ENCODE measurements at regions not wholly inside any gene's neighbourhood (a gene's known extent, or its start where the extent isn't known, plus 50 kb on each side); places are given as distances from the start of the nearest gene placed in this dataset.

GRCh38 chr9:36492865-36493264 lies 79.8 kb upstream of the MELK start:
- TF ChIP-seq CTCF (IDR thresholded peaks at IDR 0.05; ENCODE audit: insufficient read depth, low read depth, low read length, missing control alignments): no peak
- no peak overlapping the region for H3K4me3 ChIP-seq (ENCODE audit: low read length)
- no peak for DNase-seq (ENCODE audit: low read depth)

DNA sequence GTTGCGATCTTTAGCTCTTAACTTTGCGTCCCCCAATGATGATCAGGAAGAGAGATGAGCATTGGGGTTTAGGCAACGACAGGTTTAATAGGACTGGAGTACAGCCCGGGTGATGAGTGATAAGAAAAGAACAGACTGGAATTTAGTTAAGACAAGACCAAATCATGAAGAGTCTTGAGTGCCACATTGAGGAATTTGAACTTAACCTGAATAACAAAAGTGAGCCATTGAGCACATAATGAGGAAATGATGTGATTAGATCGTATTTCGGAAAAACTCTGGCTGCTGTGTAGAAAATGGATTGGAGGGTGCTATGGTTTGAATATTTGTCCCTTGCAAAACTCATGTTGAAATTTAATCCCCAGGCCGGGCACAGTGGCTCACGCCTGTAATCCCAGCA lies 83.2 kb upstream of the MELK start:
- H3K4me3 ChIP-seq (ENCODE audit: low read length): no peak overlapping the region

DNA sequence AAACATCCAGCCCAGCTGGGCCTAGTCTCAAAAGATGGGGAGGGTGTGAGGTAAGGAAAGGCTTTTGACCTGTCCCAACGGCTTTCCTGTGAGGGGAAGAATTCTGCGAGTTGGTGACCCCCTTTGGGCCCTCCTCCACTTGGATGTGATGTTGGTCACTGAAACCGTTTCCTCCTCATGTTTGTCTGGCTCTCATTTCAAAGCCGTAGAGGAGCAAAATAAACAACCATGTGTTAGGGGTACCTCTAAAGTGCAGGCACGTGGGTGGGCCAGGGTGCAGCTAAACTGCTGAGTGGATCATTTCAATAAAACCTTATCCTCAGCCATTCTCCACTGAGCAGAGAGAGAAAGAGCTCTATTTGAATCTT lies 84.3 kb upstream of the MELK start:
- no peak for TF ChIP-seq CTCF (IDR thresholded peaks at IDR 0.05; ENCODE audit: insufficient read depth, low read depth, low read length, missing control alignments)
- no peak for DNase-seq (ENCODE audit: low read depth)
- peak overlapping the region; percentile 46 for H3K4me3 ChIP-seq (ENCODE audit: low read length)

More for the DNA sequence above, 83.2 kb upstream of the MELK start:
- no peak for TF ChIP-seq CTCF (IDR thresholded peaks at IDR 0.05; ENCODE audit: insufficient read depth, low read depth, low read length, missing control alignments)
- DNase-seq (ENCODE audit: low read depth): no peak

DNA sequence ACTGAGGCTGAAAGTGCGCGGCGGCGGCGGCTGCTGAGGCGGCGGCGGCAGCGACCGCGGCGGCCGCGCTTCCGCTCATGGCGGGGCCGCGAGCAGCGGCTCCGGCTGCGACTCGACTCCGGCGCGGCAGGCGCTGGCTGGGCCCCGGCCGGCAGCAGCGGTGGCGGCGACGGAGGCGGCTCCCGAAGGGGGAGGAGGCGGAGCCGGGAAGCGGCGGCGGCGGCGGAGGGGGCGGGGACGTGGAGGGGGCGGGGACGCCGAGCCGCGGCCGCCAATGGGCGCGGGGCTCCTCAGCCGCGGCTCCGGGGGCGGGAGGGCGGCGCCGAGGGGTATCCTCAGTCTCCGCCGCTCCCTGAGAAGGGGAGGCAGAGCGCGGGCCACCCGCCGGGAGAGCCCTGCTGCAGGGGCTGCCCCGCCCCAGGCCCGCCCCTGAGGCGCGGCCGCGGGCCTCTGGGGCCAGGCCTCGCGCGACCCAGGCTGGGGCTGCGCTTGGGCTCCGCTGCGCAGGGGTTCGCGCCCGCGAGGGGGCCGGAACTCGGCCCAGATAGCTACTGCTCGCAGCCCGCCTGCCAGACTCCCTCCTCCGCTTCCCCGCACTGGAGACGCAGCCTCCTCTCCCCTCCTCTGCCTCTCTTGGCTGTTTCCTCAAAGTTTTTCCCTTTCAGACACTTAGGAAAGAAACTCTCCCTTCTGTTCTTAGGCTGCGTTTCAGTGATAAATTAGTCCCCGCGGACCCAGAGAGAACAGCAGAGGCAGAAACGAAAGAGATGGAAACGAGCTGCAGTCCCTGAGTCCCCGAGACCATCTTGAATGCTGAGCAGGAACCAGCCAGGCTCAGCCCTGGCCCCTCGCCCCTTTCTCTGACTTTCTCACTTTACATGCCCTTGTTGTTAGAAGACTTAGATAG lies 85.0 kb upstream of the MELK start:
- peak overlapping the region; percentile 88 for H3K4me3 ChIP-seq (ENCODE audit: low read length)
- TF ChIP-seq CTCF (IDR thresholded peaks at IDR 0.05; ENCODE audit: insufficient read depth, low read depth, low read length, missing control alignments): no peak
- DNase-seq (ENCODE audit: low read depth): peak; percentile 89

GRCh38 chr9:36486933-36487481 lies 85.7 kb upstream of the MELK start:
- peak overlapping the region; percentile 88 for H3K4me3 ChIP-seq (ENCODE audit: low read length)
- DNase-seq (ENCODE audit: low read depth): no peak

DNA sequence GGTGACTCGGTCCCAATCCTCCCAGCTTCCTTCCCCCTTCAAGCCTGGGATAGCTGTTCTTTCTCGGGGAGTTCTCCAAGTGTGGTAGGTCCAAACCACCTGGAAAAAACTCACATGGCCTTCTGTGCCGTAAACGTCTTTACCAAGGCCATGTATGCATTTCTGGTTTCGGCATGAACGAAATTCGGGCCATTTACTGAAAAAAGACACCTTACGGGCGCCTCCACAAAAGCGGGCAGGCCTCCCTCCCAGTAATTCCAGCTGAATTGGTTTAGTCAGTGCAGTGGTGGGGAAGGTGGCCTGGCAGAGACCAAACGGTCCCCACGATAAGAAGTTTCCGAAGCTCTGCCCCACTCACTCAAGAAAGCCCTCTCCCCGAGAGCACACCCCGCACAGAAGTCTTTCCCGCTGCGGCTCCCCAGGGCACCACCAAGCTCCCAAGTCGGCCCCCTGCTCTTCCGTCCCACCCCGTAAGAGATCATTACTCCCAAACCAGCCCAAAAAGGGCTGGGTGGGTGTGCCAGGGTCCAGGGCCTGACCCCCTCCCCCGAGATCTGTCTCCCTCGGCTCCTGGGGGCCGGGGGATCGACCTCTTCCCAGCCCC lies 86.3 kb upstream of the MELK start:
- H3K4me3 ChIP-seq (ENCODE audit: low read length): peak overlapping the region; percentile 88
- DNase-seq (ENCODE audit: low read depth): peak; percentile 35

More at GRCh38 chr9:36486933-36487481, 85.7 kb upstream of the MELK start:
- no peak for TF ChIP-seq CTCF (IDR thresholded peaks at IDR 0.05; ENCODE audit: insufficient read depth, low read depth, low read length, missing control alignments)

More for the DNA sequence above, 86.3 kb upstream of the MELK start:
- TF ChIP-seq CTCF (IDR thresholded peaks at IDR 0.05; ENCODE audit: insufficient read depth, low read depth, low read length, missing control alignments): no peak

Data from epithelial cell of esophagus (primary cell).